ENCODE measurements at regions not wholly inside any gene's neighbourhood (a gene's known extent, or its start where the extent isn't known, plus 50 kb on each side); places are given as distances from the start of the nearest gene placed in this dataset.

DNA sequence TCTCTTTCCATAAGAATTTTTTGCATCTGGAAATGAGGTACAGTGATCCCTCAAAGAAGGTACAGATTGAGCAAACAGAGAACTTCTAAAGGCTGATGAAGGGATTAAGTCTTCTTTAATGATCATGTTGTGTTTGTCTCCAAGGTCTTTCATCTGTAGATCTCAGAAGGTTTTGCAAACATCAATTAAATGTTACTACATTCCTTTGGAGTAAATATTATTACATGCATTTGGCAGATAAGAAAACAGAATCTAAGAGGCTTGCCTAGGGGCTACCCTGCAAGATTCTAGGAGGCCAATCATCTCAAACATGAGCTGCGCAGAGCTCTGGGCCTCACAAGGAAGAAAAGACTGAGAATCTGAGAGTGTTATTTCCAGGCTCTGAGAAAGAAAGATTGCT is 70.9 kb upstream of the LPP start:
- no peak for TF ChIP-seq CTCF (IDR thresholded peaks at IDR 0.05)
- TF ChIP-seq POLR2A (IDR thresholded peaks at IDR 0.05): no peak
- no peak for TF ChIP-seq EP300 (IDR thresholded peaks at IDR 0.05)
